ENCODE measurements at regions not wholly inside any gene's neighbourhood (a gene's known extent, or its start where the extent isn't known, plus 50 kb on each side); places are given as distances from the start of the nearest gene placed in this dataset.
"Not testable (repeated sequence)": the region's sequence is repeated elsewhere in the genome, so short reads cannot be mapped to it uniquely, and the experiment has no call there.

DNA sequence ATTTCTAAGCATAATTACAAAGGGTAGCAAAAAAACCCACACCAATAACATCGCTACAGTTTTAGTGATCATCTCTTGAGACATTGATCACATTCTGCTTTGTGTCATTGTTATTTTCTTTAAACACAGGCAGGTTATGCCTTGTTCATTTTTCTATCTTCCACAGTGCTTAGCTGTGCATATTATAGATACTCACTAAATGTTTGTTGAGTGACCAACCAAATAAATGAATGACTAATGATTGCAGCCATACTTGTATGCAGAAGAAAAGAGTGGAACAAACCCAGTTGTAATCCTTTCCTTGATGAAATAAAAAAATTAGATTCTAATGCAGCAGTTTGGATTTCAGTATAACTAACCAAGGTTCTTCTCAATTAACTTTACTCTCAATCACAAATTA, 81.0 kb upstream of the RASSF8 start:
- ATAC-seq (no peak), DNase-seq (no peak)
- intact Hi-C loops (cut with DNase I): no loop called here

DNA sequence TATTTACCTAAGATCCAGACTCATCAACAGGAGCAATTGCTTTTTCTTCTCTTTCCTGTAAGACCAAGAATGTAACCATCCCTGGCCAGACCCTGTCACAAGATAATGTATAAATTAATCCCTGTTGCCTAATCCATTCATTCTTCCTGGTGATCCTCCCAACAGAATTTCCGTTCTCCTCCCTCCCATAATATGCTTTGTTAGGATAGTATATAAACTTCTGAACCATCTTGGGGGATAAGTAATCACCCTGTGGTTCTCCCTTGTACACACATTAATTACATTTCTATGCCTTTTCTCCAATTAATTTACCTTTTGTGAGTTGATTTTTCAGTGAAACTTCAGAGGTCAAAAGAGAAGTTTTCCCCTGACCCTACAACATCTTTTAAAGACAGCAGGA, 76.2 kb upstream of the RASSF8 start:
- no peak for ATAC-seq
- intact Hi-C loops (cut with DNase I): no loop called here
- DNase-seq: no peak

DNA sequence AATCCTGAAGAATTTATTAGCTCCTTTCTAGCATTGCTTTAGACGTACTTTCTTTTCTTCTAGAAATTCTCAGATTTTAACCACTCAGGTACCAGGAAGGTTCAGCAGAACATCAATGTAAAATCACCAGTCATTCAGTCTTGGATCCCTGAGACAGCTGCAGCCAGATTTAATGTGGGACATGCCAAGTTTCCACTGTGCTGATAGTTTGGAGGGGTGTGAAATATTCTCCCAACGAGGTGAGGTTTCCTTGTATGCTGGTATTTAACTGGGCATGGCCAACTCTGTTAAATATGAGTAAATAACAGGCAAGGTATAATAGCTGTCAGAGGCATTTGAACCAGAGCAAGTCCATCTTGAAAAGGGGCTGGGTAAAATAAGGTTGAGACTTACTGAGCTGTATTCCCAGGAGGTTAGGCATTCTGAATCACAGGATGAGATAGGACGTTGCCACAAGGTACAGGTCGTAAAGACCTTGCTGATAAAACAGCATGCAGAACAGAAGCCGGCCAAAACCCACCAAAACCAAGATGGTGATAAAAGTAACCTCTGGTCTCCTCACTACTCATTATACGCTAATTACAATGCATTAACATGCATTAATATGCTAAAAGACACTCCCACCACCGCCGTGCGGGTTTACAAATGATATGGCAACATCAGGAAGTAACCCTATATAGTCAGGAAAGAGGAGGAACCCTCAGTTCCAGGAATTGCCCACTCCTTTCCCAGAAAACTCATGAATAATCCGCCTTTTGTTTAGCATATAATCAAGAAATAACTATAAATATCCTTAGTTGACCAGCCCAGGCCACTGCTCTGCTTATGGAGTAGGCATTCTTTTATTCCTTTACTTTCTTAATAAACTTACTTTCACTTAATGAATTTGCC, 75.2 kb upstream of the RASSF8 start:
- intact Hi-C loops (cut with DNase I): no loop called here
- ATAC-seq (no peak), DNase-seq (no peak)

DNA sequence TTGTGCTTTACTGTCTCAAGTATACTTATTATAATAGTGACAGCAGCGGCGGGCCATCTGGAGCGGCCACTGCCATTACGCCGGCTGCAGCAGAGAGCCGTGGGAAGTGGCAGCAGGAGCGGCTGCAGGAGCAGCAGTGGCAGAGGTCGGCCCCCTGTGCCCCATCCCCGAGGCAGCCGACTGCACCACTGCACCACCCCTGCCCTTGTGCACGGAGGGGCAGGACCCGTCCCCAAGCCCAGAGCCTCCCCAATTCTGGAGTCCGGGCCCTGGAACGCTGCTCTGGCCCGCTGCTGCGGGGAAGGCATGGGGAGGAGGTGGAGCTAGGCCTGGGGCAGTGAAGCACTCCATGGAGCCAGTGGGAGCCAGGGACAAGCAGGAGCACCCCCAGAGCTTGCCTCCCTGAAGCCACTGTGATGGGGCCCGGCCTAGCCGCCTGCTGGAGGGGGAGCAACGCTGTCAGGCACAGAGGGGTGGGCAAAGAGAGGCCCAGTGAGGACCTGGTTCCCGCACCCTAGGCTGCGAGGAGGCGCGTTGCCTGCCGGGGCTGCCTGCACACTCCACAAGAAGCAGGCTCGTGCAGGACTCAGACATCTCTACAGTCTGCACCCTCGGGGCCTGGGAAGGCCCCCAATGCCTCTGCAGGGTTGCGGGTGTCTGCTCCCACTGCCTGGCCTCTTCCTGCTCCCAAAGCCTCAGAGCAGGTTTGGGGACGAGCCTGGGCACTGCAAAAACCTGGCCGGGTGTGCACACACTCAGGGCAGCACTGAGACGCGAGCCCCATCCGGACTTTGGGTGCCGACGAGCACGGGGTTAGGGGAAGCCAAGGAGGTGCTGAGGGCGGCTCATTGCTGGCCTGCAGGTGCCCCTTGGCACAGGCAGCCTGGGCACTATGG, 74.2 kb upstream of the RASSF8 start:
- peak in 1 of 2 donors; percentile 44 for ATAC-seq
- no peak for DNase-seq
- intact Hi-C loops (cut with DNase I): no loop called here

DNA sequence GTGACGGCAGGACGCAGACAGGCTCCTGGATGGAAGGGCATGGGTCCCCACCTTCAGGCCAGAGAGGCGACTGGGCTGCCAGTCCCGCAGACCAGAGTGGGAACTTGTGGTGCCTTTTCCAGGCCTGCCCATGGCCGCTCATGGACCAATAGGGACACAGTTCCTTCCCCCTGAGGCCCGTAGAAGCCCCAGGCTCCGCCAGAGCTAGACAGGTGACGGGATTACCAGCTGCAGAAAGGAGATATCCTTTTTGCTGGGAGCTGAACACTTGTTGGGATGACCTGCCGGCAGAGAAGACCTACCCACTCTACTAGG, 73.6 kb upstream of the RASSF8 start:
- ATAC-seq (no peak), DNase-seq (no peak)
- intact Hi-C loops (cut with DNase I): no loop called here

DNA sequence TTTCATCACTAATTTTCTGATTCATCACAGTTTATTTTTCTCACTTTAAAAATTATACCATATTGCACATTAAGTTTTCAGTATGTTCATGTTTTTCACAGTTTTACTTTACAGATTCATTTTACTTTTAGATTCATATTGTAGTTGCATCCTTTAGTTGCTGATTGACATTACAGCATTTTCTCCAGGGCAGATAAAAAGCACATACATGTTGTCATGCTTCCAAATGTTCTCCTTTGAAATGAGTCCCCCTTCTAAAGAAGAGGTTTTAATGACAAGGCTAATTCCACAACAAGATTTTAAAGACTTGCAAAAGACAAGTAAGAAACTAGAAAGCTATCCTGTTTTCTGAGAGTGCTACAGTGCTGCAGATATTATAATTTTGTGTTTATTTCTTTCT, 72.1 kb upstream of the RASSF8 start:
- intact Hi-C loops (cut with DNase I): no loop called here
- DNase-seq (no peak), ATAC-seq (no peak)

DNA sequence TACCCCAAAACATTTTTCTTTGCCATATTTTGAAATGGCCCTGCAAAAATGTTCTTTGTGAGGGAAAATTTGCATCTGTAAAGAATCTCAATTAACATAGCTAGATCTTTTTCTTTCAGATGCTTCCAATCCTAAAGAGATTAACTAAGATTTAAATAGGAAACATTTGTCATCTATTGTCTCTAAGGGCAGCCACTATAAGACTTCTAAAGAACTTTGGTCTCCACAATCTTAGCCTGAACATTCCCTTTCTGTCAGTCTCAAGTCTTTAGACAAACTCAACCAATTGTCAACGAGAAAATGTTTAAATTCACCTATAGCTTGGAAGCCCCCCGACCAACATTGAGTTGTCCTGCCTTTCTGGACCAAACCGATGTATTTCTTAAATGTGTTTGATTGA, 71.1 kb upstream of the RASSF8 start:
- ATAC-seq (no peak), DNase-seq (no peak)
- intact Hi-C loops (cut with DNase I): no loop called here

DNA sequence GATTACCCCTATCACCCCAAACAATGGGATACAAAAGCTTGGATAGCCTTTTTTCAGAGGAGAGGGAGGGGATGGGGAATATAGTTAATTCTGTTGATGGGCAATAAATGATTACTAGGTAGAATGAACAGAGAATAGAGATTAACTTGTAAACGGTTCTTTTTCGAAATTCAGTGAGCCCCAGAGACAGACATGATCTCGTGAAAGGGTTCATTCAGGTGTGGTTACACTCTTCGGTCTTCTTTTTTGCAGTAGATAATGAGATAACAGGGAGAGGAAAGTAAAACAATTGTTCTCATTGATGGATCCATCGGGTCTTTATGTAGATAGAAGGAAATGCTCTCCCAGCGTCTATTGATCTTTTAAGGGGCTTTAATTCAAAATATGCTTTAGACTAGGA, 69.3 kb upstream of the RASSF8 start:
- no peak for ATAC-seq
- DNase-seq: no peak
- intact Hi-C loops (cut with DNase I): no loop called here

DNA sequence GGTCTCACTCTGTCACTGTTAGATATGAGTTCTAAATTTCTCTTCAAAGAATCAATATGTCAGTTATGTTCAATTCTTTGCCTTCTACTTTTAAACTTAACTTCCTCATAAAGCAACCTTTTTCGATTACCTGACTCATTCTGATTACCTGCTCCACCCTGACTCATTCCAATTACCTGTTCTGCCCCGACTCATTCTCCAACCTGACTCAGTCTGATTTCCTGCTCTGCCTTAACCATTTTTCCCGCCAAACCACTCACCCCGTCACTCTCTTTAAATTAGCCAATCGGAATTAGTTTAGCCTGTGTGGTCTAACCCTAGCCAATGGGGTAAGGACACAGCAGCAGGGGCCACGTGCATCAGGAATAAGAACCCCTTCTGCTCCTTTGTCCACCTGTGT, 67.4 kb upstream of the RASSF8 start:
- intact Hi-C loops (cut with DNase I); ATAC-seq; DNase-seq: not testable (repeated sequence)

DNA sequence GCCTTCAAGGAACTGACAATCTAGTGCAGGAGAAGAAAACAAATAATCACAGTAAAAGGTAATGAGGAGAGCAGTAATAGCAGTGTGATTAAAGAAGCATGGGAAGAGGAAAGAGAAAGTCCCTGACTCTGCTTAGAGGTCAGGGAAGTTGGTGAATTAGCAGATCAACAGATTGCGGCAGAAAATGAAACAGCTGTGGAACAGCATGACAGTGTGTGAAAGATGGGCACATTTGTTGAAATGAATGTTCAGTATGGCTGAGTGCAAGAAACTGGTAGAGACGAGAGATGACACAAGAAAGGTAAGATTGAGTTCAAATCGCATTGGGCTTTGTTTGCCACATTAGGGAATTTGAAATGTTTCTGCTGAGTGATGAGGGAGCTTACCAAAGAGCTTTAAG, 63.7 kb upstream of the RASSF8 start:
- intact Hi-C loops (cut with DNase I): no loop called here
- DNase-seq: no peak
- no peak for ATAC-seq

DNA sequence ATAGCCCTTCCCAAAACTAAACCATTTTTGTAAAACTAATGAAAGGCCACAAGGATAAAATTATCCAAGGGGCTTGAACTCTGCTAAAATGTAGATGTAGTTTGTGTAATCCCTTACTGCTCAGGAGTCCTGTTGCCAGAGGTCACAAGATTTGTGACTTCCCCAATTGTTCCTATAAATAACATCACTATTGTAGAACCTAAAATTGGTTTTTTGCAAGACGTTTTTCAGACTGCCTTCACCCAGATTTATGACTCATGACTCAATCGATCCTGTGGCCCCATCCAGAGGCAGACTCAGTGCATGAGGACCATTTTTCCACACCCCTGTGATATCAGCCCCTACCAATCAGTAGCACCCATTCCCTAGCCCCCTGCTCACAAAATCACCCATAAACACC, 61.5 kb upstream of the RASSF8 start:
- no peak for DNase-seq
- intact Hi-C loops (cut with DNase I): no loop called here
- no peak for ATAC-seq

DNA sequence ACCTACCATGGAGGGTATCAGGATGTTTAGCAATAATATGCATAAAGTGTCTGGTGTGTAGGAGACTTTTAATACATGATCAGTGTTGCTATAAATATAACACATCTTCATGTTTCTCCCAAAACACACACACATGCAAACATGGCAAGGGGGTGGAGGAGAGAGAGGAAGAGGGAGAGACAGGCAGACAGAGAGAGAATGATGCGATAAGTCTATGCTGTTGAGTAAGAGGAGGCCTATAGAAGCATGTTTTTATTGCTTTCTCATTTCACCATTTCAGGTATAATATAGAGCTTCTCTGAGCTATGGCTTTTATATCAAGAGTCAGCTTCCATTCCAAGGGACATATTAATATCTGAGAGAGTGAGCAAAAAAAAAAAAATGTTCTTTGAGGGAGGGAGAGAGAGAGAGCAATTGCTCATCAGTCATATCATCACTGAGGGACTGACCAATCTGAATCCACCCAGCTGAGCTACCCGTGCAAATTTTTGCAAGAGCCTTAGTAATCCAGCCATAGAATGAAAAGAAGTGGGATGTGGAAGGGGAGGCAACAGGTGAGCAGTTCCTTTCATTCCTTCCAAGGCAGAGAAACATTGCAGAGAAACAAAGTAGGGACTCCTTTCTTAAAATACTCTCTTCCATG, 54.8 kb upstream of the RASSF8 start:
- DNase-seq (no peak), ATAC-seq (peak in 1 of 2 donors; percentile 60)
- intact Hi-C loops (cut with DNase I): no loop called here

DNA sequence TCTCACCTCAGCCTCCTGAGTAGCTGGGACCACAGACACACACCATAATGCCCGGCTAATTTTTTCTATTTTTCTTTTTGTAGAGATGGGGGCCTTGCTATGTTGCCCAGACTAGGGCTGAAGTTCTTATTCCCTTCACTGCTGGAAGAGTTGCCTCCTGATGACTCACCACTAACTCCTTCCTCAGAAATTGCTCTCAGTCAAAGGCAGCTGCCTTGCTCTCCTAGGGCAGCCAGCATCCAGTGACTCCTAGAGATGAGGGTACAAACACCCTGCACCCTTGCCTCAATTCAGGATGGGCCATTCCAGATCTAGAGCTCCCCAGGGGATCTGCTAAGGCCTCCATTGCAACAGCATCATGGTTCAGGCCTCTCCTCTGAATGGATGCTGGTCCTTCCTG, 54.0 kb upstream of the RASSF8 start:
- DNase-seq (no peak), ATAC-seq (peak in 1 of 2 donors; percentile 56)
- intact Hi-C loops (cut with DNase I): no loop called here

DNA sequence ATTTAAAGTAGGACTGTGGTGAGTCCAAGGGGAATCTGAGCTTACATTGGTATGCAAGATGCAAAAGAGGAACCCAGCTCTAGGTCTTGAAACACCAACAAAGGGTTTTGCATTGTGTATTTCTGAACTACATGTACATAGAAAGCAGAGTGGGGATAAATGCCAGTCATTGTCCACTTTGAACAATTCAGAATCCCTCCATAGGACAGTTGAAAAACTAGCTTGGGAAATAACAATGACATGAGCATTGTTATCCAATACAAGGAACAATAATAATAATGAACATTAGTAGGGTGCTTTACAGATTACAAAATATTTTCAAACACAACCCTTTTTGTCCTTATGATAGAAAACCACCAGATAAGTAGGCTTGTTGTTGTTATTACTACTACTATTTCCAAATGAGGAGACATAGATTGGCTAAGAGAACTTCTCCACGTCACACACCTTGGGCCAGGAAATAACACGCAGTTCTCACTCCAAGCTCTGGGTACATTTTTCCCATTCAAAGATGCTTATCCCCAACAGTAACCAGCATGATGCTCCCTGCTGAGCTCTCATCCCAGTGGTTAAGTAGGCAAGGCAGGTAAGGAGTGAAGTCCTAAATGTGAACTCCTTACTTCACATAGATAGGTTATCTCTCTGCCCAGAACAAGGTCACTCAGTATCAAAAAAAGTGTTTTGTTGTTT, 51.7 kb upstream of the RASSF8 start:
- ATAC-seq: no peak
- intact Hi-C loops (cut with DNase I): no loop called here

More for the DNA sequence above, 51.7 kb upstream of the RASSF8 start:
- no peak for DNase-seq

Small RNA genes in the stretch of these regions (microRNA-seq; reads per million reads assigned to microRNA genes)
- 0 reads per million in 2 donors for gene MIR4302
